Astrocyte (in vitro differentiated cells and primary cell): ENCODE measurements at regions not wholly inside any gene's neighbourhood (a gene's known extent, or its start where the extent isn't known, plus 50 kb on each side); places are given as distances from the start of the nearest gene placed in this dataset.

Experiments
- CTCF ChIP-seq: IDR thresholded peaks from 2 replicates; pipeline ENCODE4 v1.5.1; 2011; ENCODE audit warnings: low read depth, mild to moderate bottlenecking, inconsistent platforms, low read length, moderate library complexity; ENCODE audit not compliant: insufficient read depth
- EZH2 ChIP-seq: IDR thresholded peaks from 2 replicates; pipeline ENCODE4 v1.6.1; 2012; ENCODE audit warnings: mild to moderate bottlenecking, low read length, inconsistent platforms; ENCODE audit not compliant: insufficient read depth

- TF ChIP-seq CTCF (no peak), EZH2 (no peak)
Observed at GRCh38 chr1:245058436-245058835, 96.3 kb upstream of the KIF26B start.
